ENCODE measurements at regions not wholly inside any gene's neighbourhood (a gene's known extent, or its start where the extent isn't known, plus 50 kb on each side); places are given as distances from the start of the nearest gene placed in this dataset.
"Not testable (repeated sequence)": the region's sequence is repeated elsewhere in the genome, so short reads cannot be mapped to it uniquely, and the experiment has no call there.

- no peak overlapping the region for H3K27ac Mint-ChIP-seq (ENCODE audit: unreplicated experiment)
- no peak overlapping the region for H3K4me3 Mint-ChIP-seq (ENCODE audit: low read depth, unreplicated experiment)
- H3K27me3 Mint-ChIP-seq (ENCODE audit: unreplicated experiment): peaks cover 50% of the 10 kb centered on the region
- intact Hi-C loops (cut with micrococcal nuclease; ENCODE audit: unreplicated experiment): no loop called here
- CTCF ChIA-PET: no interaction called here
- no peak for DNase-seq
- no TSS peak for BruUV-seq (replicated peaks)
- no peak for TF ChIP-seq CTCF (IDR thresholded peaks at IDR 0.05; ENCODE audit: unreplicated experiment)
- no peaks in the 10 kb centered on the region for H3K9me3 Mint-ChIP-seq (ENCODE audit: low read depth, unreplicated experiment)
- no peaks in the 10 kb centered on the region for H3K36me3 Mint-ChIP-seq (ENCODE audit: insufficient read depth, unreplicated experiment)
- H3K4me1 Mint-ChIP-seq (ENCODE audit: low read depth, unreplicated experiment): no peaks in the 10 kb centered on the region
Observed at GRCh38 chr2:60350791-60351190, 202.7 kb downstream of the BCL11A start.

- Mint-ChIP-seq H3K36me3 (ENCODE audit: insufficient read depth, unreplicated experiment) (no peaks in the 10 kb centered on the region), H3K9me3 (ENCODE audit: low read depth, unreplicated experiment) (no peaks in the 10 kb centered on the region), H3K27ac (ENCODE audit: unreplicated experiment) (no peak overlapping the region), H3K4me1 (ENCODE audit: low read depth, unreplicated experiment) (no peaks in the 10 kb centered on the region), H3K27me3 (ENCODE audit: unreplicated experiment) (peaks cover 28% of the 10 kb centered on the region), H3K4me3 (ENCODE audit: low read depth, unreplicated experiment) (no peak overlapping the region)
- intact Hi-C loops (cut with micrococcal nuclease; ENCODE audit: unreplicated experiment): no loop called here
- TF ChIP-seq CTCF (IDR thresholded peaks at IDR 0.05; ENCODE audit: unreplicated experiment): no peak
- CTCF ChIA-PET: no interaction called here
- no peak for DNase-seq
- no TSS peak for BruUV-seq (replicated peaks)
Observed at GRCh38 chr2:60347781-60348180, 205.7 kb downstream of the BCL11A start.

GRCh38 chr2:60342491-60342890 is 211.0 kb downstream of the BCL11A start:
- CTCF ChIA-PET; H3K9me3 Mint-ChIP-seq (ENCODE audit: low read depth, unreplicated experiment); H3K27ac Mint-ChIP-seq (ENCODE audit: unreplicated experiment); DNase-seq; H3K4me1 Mint-ChIP-seq (ENCODE audit: low read depth, unreplicated experiment); H3K36me3 Mint-ChIP-seq (ENCODE audit: insufficient read depth, unreplicated experiment); BruUV-seq (replicated peaks); H3K4me3 Mint-ChIP-seq (ENCODE audit: low read depth, unreplicated experiment); intact Hi-C loops (cut with micrococcal nuclease; ENCODE audit: unreplicated experiment): not testable (repeated sequence)
- peaks cover 17% of the 10 kb centered on the region for H3K27me3 Mint-ChIP-seq (ENCODE audit: unreplicated experiment)

- Mint-ChIP-seq H3K27ac (ENCODE audit: unreplicated experiment) (no peak overlapping the region), H3K4me3 (ENCODE audit: low read depth, unreplicated experiment) (no peak overlapping the region), H3K4me1 (ENCODE audit: low read depth, unreplicated experiment) (no peaks in the 10 kb centered on the region), H3K36me3 (ENCODE audit: insufficient read depth, unreplicated experiment) (no peaks in the 10 kb centered on the region), H3K9me3 (ENCODE audit: low read depth, unreplicated experiment) (peaks cover 3% of the 10 kb centered on the region), H3K27me3 (ENCODE audit: unreplicated experiment) (peaks cover 17% of the 10 kb centered on the region)
- no peak for DNase-seq
- CTCF ChIA-PET: no interaction called here
- BruUV-seq (replicated peaks): no TSS peak
- no peak for TF ChIP-seq CTCF (IDR thresholded peaks at IDR 0.05; ENCODE audit: unreplicated experiment)
- intact Hi-C loops (cut with micrococcal nuclease; ENCODE audit: unreplicated experiment): no loop called here
Observed at GRCh38 chr2:60341151-60341550, 212.3 kb downstream of the BCL11A start.

- BruUV-seq (replicated peaks): no TSS peak
- DNase-seq: no peak
- Mint-ChIP-seq H3K27me3 (ENCODE audit: unreplicated experiment) (peaks cover 17% of the 10 kb centered on the region), H3K36me3 (ENCODE audit: insufficient read depth, unreplicated experiment) (no peaks in the 10 kb centered on the region), H3K4me3 (ENCODE audit: low read depth, unreplicated experiment) (no peak overlapping the region), H3K9me3 (ENCODE audit: low read depth, unreplicated experiment) (peaks cover 3% of the 10 kb centered on the region), H3K4me1 (ENCODE audit: low read depth, unreplicated experiment) (no peaks in the 10 kb centered on the region), H3K27ac (ENCODE audit: unreplicated experiment) (no peak overlapping the region)
- intact Hi-C loops (cut with micrococcal nuclease; ENCODE audit: unreplicated experiment): no loop called here
- no peak for TF ChIP-seq CTCF (IDR thresholded peaks at IDR 0.05; ENCODE audit: unreplicated experiment)
- CTCF ChIA-PET: no interaction called here
Observed at GRCh38 chr2:60339286-60339685, 214.2 kb downstream of the BCL11A start.

Data from Calu3 (cell line).